NCI-H82 treated with DMSO at 0.1 percent for 48 hours (cell line): ENCODE measurements at regions not wholly inside any gene's neighbourhood (a gene's known extent, or its start where the extent isn't known, plus 50 kb on each side); places are given as distances from the start of the nearest gene placed in this dataset.

ENCODE experiments used
- DNase-seq: peaks from one replicate; lab custom pipeline; 2025; ENCODE audit not compliant: unreplicated experiment; lab: John Stamatoyannopoulos, UW

- DNase-seq = peak; percentile 80
Measured at GRCh38 chr13:69450245-69450644, 657.4 kb upstream of the ATXN8OS start.

GRCh38 chr13:69425235-69425634 lies 682.4 kb upstream of the ATXN8OS start:
- no peak for DNase-seq

- no peak for DNase-seq
Measured at GRCh38 chr13:69423844-69424243, 683.8 kb upstream of the ATXN8OS start.

- DNase-seq = no peak
Measured at GRCh38 chr13:69418319-69418718, 689.3 kb upstream of the ATXN8OS start.

GRCh38 chr13:69410761-69411160 lies 696.9 kb upstream of the ATXN8OS start:
- no peak for DNase-seq

- DNase-seq = no peak
Measured at GRCh38 chr13:69391756-69392155, 715.9 kb upstream of the ATXN8OS start.

- DNase-seq = no peak
Measured at GRCh38 chr13:69389899-69390298, 717.7 kb upstream of the ATXN8OS start.

GRCh38 chr13:69373747-69374425 lies 733.7 kb upstream of the ATXN8OS start:
- DNase-seq = no peak

- no peak for DNase-seq
Measured at GRCh38 chr13:69363360-69363759, 744.3 kb upstream of the ATXN8OS start.

GRCh38 chr13:69331245-69331644 lies 776.4 kb upstream of the ATXN8OS start:
- no peak for DNase-seq

- peak; percentile 63 for DNase-seq
Measured at GRCh38 chr13:69324090-69324886, 783.3 kb upstream of the ATXN8OS start.

GRCh38 chr13:69319656-69320055 lies 788.0 kb upstream of the ATXN8OS start:
- DNase-seq = no peak

GRCh38 chr13:69315039-69315438 lies 792.6 kb upstream of the ATXN8OS start:
- DNase-seq = no peak

GRCh38 chr13:69306766-69307165 lies 800.9 kb upstream of the ATXN8OS start:
- DNase-seq = no peak

- no peak for DNase-seq
Measured at GRCh38 chr13:69300131-69300530, 807.5 kb upstream of the ATXN8OS start.

- DNase-seq = no peak
Measured at GRCh38 chr13:69296130-69296529, 811.5 kb upstream of the ATXN8OS start.

- no peak for DNase-seq
Measured at GRCh38 chr13:69292789-69293425, 814.7 kb upstream of the ATXN8OS start.

GRCh38 chr13:69291292-69291906 lies 816.2 kb upstream of the ATXN8OS start:
- no peak for DNase-seq

GRCh38 chr13:69288026-69288425 lies 819.6 kb upstream of the ATXN8OS start:
- no peak for DNase-seq

- no peak for DNase-seq
Measured at GRCh38 chr13:69287050-69287698, 820.5 kb upstream of the ATXN8OS start.

- DNase-seq = no peak
Measured at GRCh38 chr13:69283837-69284236, 823.8 kb upstream of the ATXN8OS start.
